ENCODE measurements at regions not wholly inside any gene's neighbourhood (a gene's known extent, or its start where the extent isn't known, plus 50 kb on each side); places are given as distances from the start of the nearest gene placed in this dataset.

- Histone ChIP-seq H3K27me3 (peaks cover 0 to 37% (median 9%) of the 10 kb centered on the region in 3 donors), H3K4me1 (no peaks in the 10 kb centered on the region), H3K27ac (no peak overlapping the region), H3K4me3 (no peak overlapping the region), H3K9me3 (no peaks in the 10 kb centered on the region), H3K36me3 (no peaks in the 10 kb centered on the region)
- 80 to 89% methylated on average over 18 of the region's 18 CpGs for WGBS, 2 donors
- no peak for DNase-seq
- no peak for TF ChIP-seq POLR2AphosphoS5 (IDR thresholded peaks at IDR 0.05)
- no peak for TF ChIP-seq CTCF (IDR thresholded peaks at IDR 0.05)
- no peak for TF ChIP-seq EP300 (IDR thresholded peaks at IDR 0.05)
- no peak for TF ChIP-seq POLR2A (IDR thresholded peaks at IDR 0.05)
- intact Hi-C loops (cut with DNase I): loop anchor here (10.0 kb wide), 1 partner anchor 131 kb away; no protein-coding TSS in a partner anchor
These were observed 164.2 kb downstream of the MRM1 start for GRCh38 chr17:36765436-36766043.

GRCh38 chr17:36768394-36768793 is 167.0 kb downstream of the MRM1 start:
- Histone ChIP-seq H3K4me1 (no peaks in the 10 kb centered on the region), H3K36me3 (no peaks in the 10 kb centered on the region), H3K27me3 (peaks cover 0 to 37% (median 9%) of the 10 kb centered on the region in 3 donors), H3K4me3 (no peak overlapping the region), H3K27ac (no peak overlapping the region), H3K9me3 (no peaks in the 10 kb centered on the region)
- DNase-seq: no peak
- TF ChIP-seq POLR2AphosphoS5 (IDR thresholded peaks at IDR 0.05) (no peak), EP300 (IDR thresholded peaks at IDR 0.05) (no peak), CTCF (IDR thresholded peaks at IDR 0.05) (no peak), POLR2A (IDR thresholded peaks at IDR 0.05) (no peak)
- 17 to 33% methylated on average over 13 of the region's 13 CpGs for WGBS, 2 donors
- intact Hi-C loops (cut with DNase I): loop anchor here (10.0 kb wide), 1 partner anchor 134 kb away; no protein-coding TSS in a partner anchor

DNA sequence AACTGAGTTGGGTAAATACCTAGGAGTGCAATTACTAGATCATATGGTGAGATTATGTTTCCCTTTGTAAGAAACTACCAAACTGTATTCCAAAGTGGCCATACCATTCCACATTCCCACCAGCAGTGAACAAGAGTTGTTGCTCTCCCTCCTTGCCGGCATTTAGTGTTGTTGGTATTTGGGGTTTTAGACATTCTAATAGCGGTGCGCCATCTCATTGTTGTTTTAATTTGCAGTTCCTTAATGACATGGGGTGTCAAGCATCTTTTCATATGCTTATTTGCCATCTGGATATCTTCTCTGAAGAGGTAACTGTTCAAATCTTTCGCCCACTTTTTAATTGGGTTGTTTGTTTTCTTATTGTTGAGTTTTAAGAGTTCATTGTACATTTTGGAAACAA is 164.2 kb upstream of the LHX1 start:
- H3K27ac ChIP-seq: no peak overlapping the region
- 35 to 63% methylated on average over 4 of the region's 4 CpGs for WGBS, 2 donors
- DNase-seq: no peak
- H3K36me3 ChIP-seq: no peaks in the 10 kb centered on the region
- peaks cover 0 to 23% (median 7%) of the 10 kb centered on the region in 3 donors for H3K27me3 ChIP-seq
- no peak for TF ChIP-seq EP300 (IDR thresholded peaks at IDR 0.05)
- H3K4me1 ChIP-seq: no peaks in the 10 kb centered on the region
- H3K9me3 ChIP-seq: no peaks in the 10 kb centered on the region
- intact Hi-C loops (cut with DNase I): no loop called here
- no peak overlapping the region for H3K4me3 ChIP-seq

GRCh38 chr17:36777118-36777517 is 160.2 kb upstream of the LHX1 start:
- TF ChIP-seq POLR2AphosphoS5 (IDR thresholded peaks at IDR 0.05) (no peak), EP300 (IDR thresholded peaks at IDR 0.05) (no peak), CTCF (IDR thresholded peaks at IDR 0.05) (no peak), POLR2A (IDR thresholded peaks at IDR 0.05) (no peak)
- DNase-seq: no peak
- no peak overlapping the region for H3K27ac ChIP-seq
- H3K4me3 ChIP-seq: no peak overlapping the region
- H3K4me1 ChIP-seq: no peaks in the 10 kb centered on the region
- H3K36me3 ChIP-seq: no peaks in the 10 kb centered on the region
- peaks cover 0 to 46% (median 12%) of the 10 kb centered on the region in 3 donors for H3K27me3 ChIP-seq
- WGBS, 2 donors: 23 to 24% methylated on average over 6 of the region's 6 CpGs
- H3K9me3 ChIP-seq: no peaks in the 10 kb centered on the region
- intact Hi-C loops (cut with DNase I): no loop called here

DNA sequence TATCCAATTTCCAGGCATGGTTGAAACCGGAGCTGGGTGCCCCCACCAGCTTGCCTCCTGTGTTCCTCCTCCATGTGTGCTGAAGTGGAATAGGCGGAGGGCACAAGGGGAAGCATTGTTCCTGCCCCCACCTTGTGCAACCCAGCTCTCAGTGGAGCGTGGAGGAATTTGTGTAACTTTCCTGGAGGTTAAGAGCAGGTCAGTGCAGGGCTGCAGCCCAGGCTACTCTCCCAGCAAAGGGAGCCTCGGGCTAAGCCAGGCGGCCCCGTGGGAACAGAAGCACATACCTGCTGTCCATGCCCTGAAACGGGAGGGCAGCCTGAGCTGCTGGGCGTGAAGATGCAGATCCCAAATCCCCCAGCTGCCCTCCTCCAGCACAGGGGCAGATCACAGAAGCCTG is 158.8 kb upstream of the LHX1 start:
- Histone ChIP-seq H3K27ac (no peak overlapping the region), H3K36me3 (no peaks in the 10 kb centered on the region), H3K4me3 (no peak overlapping the region), H3K27me3 (peaks cover 0 to 52% (median 15%) of the 10 kb centered on the region in 3 donors), H3K9me3 (no peaks in the 10 kb centered on the region), H3K4me1 (no peaks in the 10 kb centered on the region)
- TF ChIP-seq CTCF (IDR thresholded peaks at IDR 0.05) (no peak), POLR2AphosphoS5 (IDR thresholded peaks at IDR 0.05) (no peak), EP300 (IDR thresholded peaks at IDR 0.05) (no peak), POLR2A (IDR thresholded peaks at IDR 0.05) (no peak)
- DNase-seq: no peak
- 20 to 44% methylated on average over 8 of the region's 8 CpGs for WGBS, 2 donors
- intact Hi-C loops (cut with DNase I): no loop called here
